Mesenchymal stem cell (in vitro differentiated cells and primary cell): ENCODE measurements at regions not wholly inside any gene's neighbourhood (a gene's known extent, or its start where the extent isn't known, plus 50 kb on each side); places are given as distances from the start of the nearest gene placed in this dataset.

ENCODE experiments used
- DNase-seq: peaks from one replicate; pipeline ENCODE4 v3.0.0-alpha.2; 2013
- H2AFZ ChIP-seq: one replicate; pipeline ENCODE4 v1.6.1; 2013; ENCODE audit warnings: low read depth, mild to moderate bottlenecking, control low read depth, inconsistent platforms, low read length, moderate library complexity
- H2AK5ac ChIP-seq: 2 replicates; pipeline ENCODE4 v1.6.1; 2013; ENCODE audit warnings: low read length, moderate library complexity, mild to moderate bottlenecking, inconsistent platforms; ENCODE audit not compliant: severe bottlenecking
- H2BK120ac ChIP-seq: one replicate; pipeline ENCODE4 v1.6.1; 2013; ENCODE audit warnings: low read depth, mild to moderate bottlenecking, inconsistent platforms, low read length, moderate library complexity
- H2BK12ac ChIP-seq, 2 experiments: one replicate each; pipeline ENCODE4 v1.6.1; 2013; ENCODE audit warnings: inconsistent platforms in 2 of 2, low read length in 2 of 2, mild to moderate bottlenecking in 2 of 2, moderate library complexity in 2 of 2, control low read depth in 1 of 2
- H2BK15ac ChIP-seq: one replicate; pipeline ENCODE4 v1.6.1; 2013; ENCODE audit warnings: mild to moderate bottlenecking, low read depth, inconsistent platforms; ENCODE audit not compliant: poor library complexity, severe bottlenecking
- H2BK5ac ChIP-seq: 2 replicates; pipeline ENCODE4 v1.6.1; 2013; ENCODE audit warnings: low read depth, mild to moderate bottlenecking, low read length, control low read depth, inconsistent platforms; ENCODE audit not compliant: poor library complexity, severe bottlenecking
- H3K14ac ChIP-seq, 2 experiments: one replicate each; pipeline ENCODE4 v1.6.1; 2013; ENCODE audit warnings: inconsistent platforms in 2 of 2, low read length in 2 of 2, control low read depth in 1 of 2, mild to moderate bottlenecking in 1 of 2, moderate library complexity in 1 of 2
- H3K18ac ChIP-seq, 2 experiments: one replicate each; pipeline ENCODE4 v1.6.1; 2013; ENCODE audit warnings: inconsistent platforms in 2 of 2, low read length in 2 of 2, control low read depth in 1 of 2, low read depth in 1 of 2, mild to moderate bottlenecking in 1 of 2
- H3K23ac ChIP-seq, 2 experiments: one replicate each; pipeline ENCODE4 v1.6.1; 2013; ENCODE audit warnings: inconsistent platforms in 2 of 2, low read length in 2 of 2, mild to moderate bottlenecking in 2 of 2, moderate library complexity in 2 of 2, control low read depth in 1 of 2
- H3K27ac ChIP-seq: 2 replicates; pipeline ENCODE4 v1.5.1; 2013; ENCODE audit warnings: mild to moderate bottlenecking, moderate library complexity, low read length, control low read depth, inconsistent platforms; ENCODE audit not compliant: poor library complexity, severe bottlenecking
- H3K27me3 ChIP-seq, 2 experiments: 2 replicates each; pipeline versions ENCODE4 v1.6.1 to v1.7.0; 2013; ENCODE audit warnings: low read length in 2 of 2, mild to moderate bottlenecking in 2 of 2, moderate library complexity in 2 of 2, control low read depth in 1 of 2, inconsistent platforms in 1 of 2; ENCODE audit not compliant: control insufficient read depth in 1 of 2, insufficient read depth in 1 of 2
- H3K36me3 ChIP-seq, 2 experiments: 2 replicates each; pipeline versions ENCODE4 v1.6.1 to v1.7.0; 2013; ENCODE audit warnings: low read length in 2 of 2, control low read depth in 1 of 2, inconsistent platforms in 1 of 2, low read depth in 1 of 2, mild to moderate bottlenecking in 1 of 2; ENCODE audit not compliant: insufficient read depth in 2 of 2, control insufficient read depth in 1 of 2
- H3K4ac ChIP-seq, 2 experiments: one replicate each; pipeline ENCODE4 v1.6.1; 2013; ENCODE audit warnings: inconsistent platforms in 2 of 2, low read length in 2 of 2, mild to moderate bottlenecking in 2 of 2, moderate library complexity in 2 of 2, control low read depth in 1 of 2, low read depth in 1 of 2
- H3K4me1 ChIP-seq: 2 replicates; pipeline ENCODE4 v1.6.1; 2013; ENCODE audit warnings: low read depth, low read length, control low read depth; ENCODE audit not compliant: control insufficient read depth, insufficient read depth
- H3K4me2 ChIP-seq: 2 replicates; pipeline ENCODE4 v1.6.1; 2013; ENCODE audit warnings: low read length, mild to moderate bottlenecking, inconsistent platforms; ENCODE audit not compliant: poor library complexity, severe bottlenecking
- H3K4me3 ChIP-seq, 2 experiments: 2 replicates each; pipeline versions ENCODE4 v1.5.1 to v1.7.0; 2013; ENCODE audit warnings: low read length in 2 of 2, mild to moderate bottlenecking in 2 of 2, control low read depth in 1 of 2, low read depth in 1 of 2; ENCODE audit not compliant: insufficient read depth in 1 of 2
- H3K79me1 ChIP-seq: replicated peaks from 2 replicates; pipeline ENCODE4 v1.6.1; 2013; ENCODE audit warnings: mild to moderate bottlenecking, control low read depth, low read length, inconsistent platforms; ENCODE audit not compliant: poor library complexity, severe bottlenecking
- H3K9ac ChIP-seq: 2 replicates; pipeline ENCODE4 v1.7.0; 2013; ENCODE audit warnings: mild to moderate bottlenecking, low read length, moderate library complexity
- H3K9me3 ChIP-seq: 2 replicates; pipeline ENCODE4 v1.7.0; 2013; ENCODE audit warnings: mild to moderate bottlenecking, low read length; ENCODE audit not compliant: control insufficient read depth
- H4K8ac ChIP-seq: one replicate; pipeline ENCODE4 v1.6.1; 2013; ENCODE audit warnings: inconsistent platforms, mild to moderate bottlenecking, low read length, moderate library complexity
- H4K91ac ChIP-seq: one replicate; pipeline ENCODE4 v1.6.1; 2013; ENCODE audit warnings: mild to moderate bottlenecking, low read length, inconsistent platforms
- WGBS: methylation state at CpG from one replicate; pipeline ENCODE4 v1.1.7; 2013; ENCODE audit warnings: mixed read lengths; 5-methylcytosine and 5-hydroxymethylcytosine counted together

- Histone ChIP-seq H2BK120ac (no peak overlapping the region), H2BK15ac (no peak overlapping the region), H3K4me2 (no peak overlapping the region), H2AK5ac (no peak overlapping the region), H2AFZ (no peak overlapping the region), H3K27ac (no peak overlapping the region), H3K79me1 (no peaks in the 10 kb centered on the region), H3K4me1 (no peaks in the 10 kb centered on the region), H3K23ac (no peak overlapping the region), H3K4ac (no peak overlapping the region), H2BK12ac (no peak overlapping the region), H3K18ac (no peak overlapping the region), H3K4me3 (no peak overlapping the region), H3K9me3 (no peaks in the 10 kb centered on the region), H4K91ac (no peak overlapping the region), H4K8ac (no peak overlapping the region), H2BK5ac (no peak overlapping the region), H3K9ac (no peak overlapping the region), H3K14ac (no peak overlapping the region), H3K27me3 (peaks cover 4 to 17% of the 10 kb centered on the region in 2 experiments), H3K36me3 (no peaks in the 10 kb centered on the region)
- 73% methylated on average over 5 of the region's 5 CpGs for WGBS
- no peak for DNase-seq
These were observed 104.9 kb upstream of the YPEL5 start for GRCh38 chr2:30041884-30042283.

GRCh38 chr2:30046396-30046795 is 100.4 kb upstream of the YPEL5 start:
- Histone ChIP-seq H3K4me2 (no peak overlapping the region), H3K9ac (no peak overlapping the region), H3K27me3 (peaks cover 7 to 55% of the 10 kb centered on the region in 2 experiments), H3K9me3 (no peaks in the 10 kb centered on the region), H3K4me1 (no peaks in the 10 kb centered on the region), H3K27ac (no peak overlapping the region), H3K14ac (no peak overlapping the region), H2BK15ac (no peak overlapping the region), H2BK120ac (no peak overlapping the region), H3K23ac (no peak overlapping the region), H3K18ac (no peak overlapping the region), H2BK5ac (no peak overlapping the region), H3K4ac (no peak overlapping the region), H2AK5ac (no peak overlapping the region), H3K36me3 (no peaks in the 10 kb centered on the region), H4K8ac (no peak overlapping the region), H2BK12ac (no peak overlapping the region), H2AFZ (no peak overlapping the region), H3K79me1 (no peaks in the 10 kb centered on the region), H4K91ac (no peak overlapping the region), H3K4me3 (no peak overlapping the region)
- DNase-seq = no peak
- 96% methylated on average over 1 of the region's 2 CpGs for WGBS

- WGBS = 71% methylated on average over 3 of the region's 3 CpGs
- no peak overlapping the region for H3K18ac ChIP-seq
- no peak overlapping the region for H3K4ac ChIP-seq
- no peak for DNase-seq
- no peak overlapping the region for H3K23ac ChIP-seq
- no peak overlapping the region for H4K91ac ChIP-seq
- H2BK15ac ChIP-seq = no peak overlapping the region
- no peak overlapping the region for H2BK12ac ChIP-seq
- H3K14ac ChIP-seq = no peak overlapping the region
- peaks cover 7 to 61% of the 10 kb centered on the region in 2 experiments for H3K27me3 ChIP-seq
- H2BK120ac ChIP-seq = no peak overlapping the region
- no peaks in the 10 kb centered on the region for H3K4me1 ChIP-seq
- H3K4me2 ChIP-seq = no peak overlapping the region
- H4K8ac ChIP-seq = no peak overlapping the region
- H3K9me3 ChIP-seq = no peaks in the 10 kb centered on the region
- no peak overlapping the region for H3K4me3 ChIP-seq
- H2AK5ac ChIP-seq = no peak overlapping the region
- no peak overlapping the region for H2AFZ ChIP-seq
- H3K27ac ChIP-seq = no peak overlapping the region
- no peak overlapping the region for H3K9ac ChIP-seq
- no peak overlapping the region for H2BK5ac ChIP-seq
- no peaks in the 10 kb centered on the region for H3K79me1 ChIP-seq
- no peaks in the 10 kb centered on the region for H3K36me3 ChIP-seq
These were observed 99.8 kb upstream of the YPEL5 start for GRCh38 chr2:30046979-30047378.

GRCh38 chr2:30048636-30049175 is 98.1 kb upstream of the YPEL5 start:
- Histone ChIP-seq H2BK15ac (no peak overlapping the region), H3K36me3 (no peaks in the 10 kb centered on the region), H2BK120ac (no peak overlapping the region), H3K4ac (no peak overlapping the region), H3K18ac (no peak overlapping the region), H3K9me3 (no peaks in the 10 kb centered on the region), H3K27me3 (peaks cover 7 to 74% of the 10 kb centered on the region in 2 experiments), H3K27ac (no peak overlapping the region), H2BK12ac (no peak overlapping the region), H2AK5ac (no peak overlapping the region), H3K23ac (no peak overlapping the region), H3K4me2 (no peak overlapping the region), H4K8ac (no peak overlapping the region), H3K4me1 (no peaks in the 10 kb centered on the region), H3K79me1 (no peaks in the 10 kb centered on the region), H3K9ac (no peak overlapping the region), H4K91ac (no peak overlapping the region), H2AFZ (no peak overlapping the region), H3K14ac (no peak overlapping the region), H3K4me3 (no peak overlapping the region), H2BK5ac (no peak overlapping the region)
- WGBS = 82% methylated on average over 2 of the region's 8 CpGs
- no peak for DNase-seq
